Heart left ventricle (tissue), 16 donors: ENCODE measurements at regions not wholly inside any gene's neighbourhood (a gene's known extent, or its start where the extent isn't known, plus 50 kb on each side); places are given as distances from the start of the nearest gene placed in this dataset.

Source experiments
- ATAC-seq, 4 donors: fragments of 200-7000 bp; cut with Tn5 transposase; one replicate each; pipeline ENCODE4 v1.9.1; 2020 to 2022; ENCODE audit warnings: moderate library complexity in 4 of 4, mild to moderate bottlenecking in 3 of 4, moderate number of reproducible peaks in 1 of 4
- DNase-seq, 5 donors: peaks; one replicate each; pipeline ENCODE4 v3.0.0-alpha.2; 2020
- H3K27ac ChIP-seq, 12 donors: fragments of 200-600 bp; sonication (generic) in 4 of 12; one replicate each; pipeline versions ENCODE4 v1.5.0 to v1.8.0; 2016 to 2022; ENCODE audit warnings: mild to moderate bottlenecking in 2 of 12
- H3K27me3 ChIP-seq, 9 donors: fragments of 200-600 bp; sonication (generic) in 2 of 9; one replicate each; pipeline versions ENCODE4 v1.5.1 to v1.8.0; 2016 to 2022; ENCODE audit warnings: mild to moderate bottlenecking in 3 of 9
- H3K36me3 ChIP-seq, 9 donors: fragments of 200-600 bp; sonication (generic) in 2 of 9; one replicate each; pipeline versions ENCODE4 v1.5.0 to v1.8.0; 2018 to 2022; ENCODE audit warnings: mild to moderate bottlenecking in 2 of 9
- H3K4me1 ChIP-seq, 12 donors: fragments of 200-600 bp; sonication (generic) in 4 of 12; one replicate each; pipeline versions ENCODE4 v1.5.0 to v1.8.0; 2016 to 2022; ENCODE audit warnings: mild to moderate bottlenecking in 3 of 12
- H3K4me3 ChIP-seq, 12 donors: fragments of 200-600 bp; sonication (generic) in 4 of 12; one replicate each; pipeline versions ENCODE4 v1.5.0 to v1.8.0; 2017 to 2022; ENCODE audit warnings: mild to moderate bottlenecking in 9 of 12, moderate library complexity in 4 of 12
- H3K9me3 ChIP-seq, 12 donors: fragments of 200-600 bp; sonication (generic) in 4 of 12; one replicate each; pipeline versions ENCODE4 v1.5.0 to v1.8.0; 2016 to 2022; ENCODE audit warnings: mild to moderate bottlenecking in 1 of 12
- POLR2A ChIP-seq, 2 donors: fragments of 450-650 bp; IDR thresholded peaks; one replicate each; pipeline ENCODE4 v1.6.1; 2017; ENCODE audit warnings: antibody characterized with exemption in 2 of 2, mild to moderate bottlenecking in 2 of 2, moderate library complexity in 2 of 2
- WGBS, 4 donors: extraction: QIAGEN DNeasy Blood & Tissue Kit in 2 of 4; methylation state at CpG; one replicate each; pipeline versions ENCODE4 v1.1.5 to v1.1.7; 2013 to 2018; 5-methylcytosine and 5-hydroxymethylcytosine counted together
- intact Hi-C, 10 donors: fragments of 100-400 bp; cut with DNase I; formaldehyde crosslinking; loops; one replicate each; pipeline versions ENCODE4 v1.11.1 to v1.14.2; 2022
- TF ChIP-seq, protein P1 (sequence below), 12 donors: fragments of 200-600 bp; sonication (generic) in 4 of 12; IDR thresholded peaks; one replicate each; pipeline versions ENCODE4 v1.5.0 to v1.8.0; 2018 to 2022; ENCODE audit warnings: antibody characterized with exemption in 12 of 12, mild to moderate bottlenecking in 5 of 12
- donor health status: ischemic (EF 13 %, LVEDD 7.1; RV severe dilation, severe dysfunction).
- donor health status: healthy with polysubstance abuse.
- donor health status: DM: no; HTN: yes; CAD: no.
- donor health status: DM: no; HTN: no; CAD: no.
- donor health status: ischemic (EF 25% LVEDD 6.9; RV normal size, moderate dysfunction).
- donor health status: ischemic (EF 25% LVEDD 5.7; RV mildly dilated, moderate dysfunction).
- donor health status: healthy.
- donor health status: DM: yes; HTN: yes; CAD: no.
- donor health status: ischemic (EF 35%, LVEDD 5.7; RV mildly dilated, moderate dysfunction).
- donor health status: nonischemic (EF 11% LVEDD 7.7; RV severe dilation, severe dysfunction).
- donor health status: DM: yes; HTN: yes; CAD: no.
- donor health status: PGD.
- donor health status: ischemic (EF 29% LVEDD 5.4; RV normal size, mild dysfunction).
- donor health status: nonischemic (EF 23%, LVEDD 6.1; RV moderate dilation, normal function).

DNA sequence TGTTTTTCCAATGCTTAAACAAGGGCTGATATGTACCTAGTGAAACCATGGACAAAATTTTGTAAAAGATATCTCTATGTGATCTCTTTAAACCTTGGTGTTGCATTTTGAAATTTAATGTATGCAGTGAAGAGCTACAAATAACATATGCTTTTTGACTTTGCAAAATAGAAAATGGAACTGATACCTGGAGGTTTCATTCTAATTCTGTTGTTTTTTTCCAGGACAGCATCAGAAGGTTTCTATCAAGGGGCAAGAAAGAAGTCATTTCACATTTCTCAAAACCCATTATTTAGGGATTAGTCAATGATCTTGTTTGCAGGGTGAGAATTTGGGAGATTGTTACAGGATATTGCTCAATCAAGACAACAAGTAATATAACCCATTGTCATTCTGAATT lies 549.3 kb downstream of the CDY2B start:
- no peak for ATAC-seq
- no peak for DNase-seq
- H3K36me3 ChIP-seq: no peaks in the 10 kb centered on the region
- TF ChIP-seq POLR2A (IDR thresholded peaks at IDR 0.05): no peak
- TF ChIP-seq, protein P1, sequence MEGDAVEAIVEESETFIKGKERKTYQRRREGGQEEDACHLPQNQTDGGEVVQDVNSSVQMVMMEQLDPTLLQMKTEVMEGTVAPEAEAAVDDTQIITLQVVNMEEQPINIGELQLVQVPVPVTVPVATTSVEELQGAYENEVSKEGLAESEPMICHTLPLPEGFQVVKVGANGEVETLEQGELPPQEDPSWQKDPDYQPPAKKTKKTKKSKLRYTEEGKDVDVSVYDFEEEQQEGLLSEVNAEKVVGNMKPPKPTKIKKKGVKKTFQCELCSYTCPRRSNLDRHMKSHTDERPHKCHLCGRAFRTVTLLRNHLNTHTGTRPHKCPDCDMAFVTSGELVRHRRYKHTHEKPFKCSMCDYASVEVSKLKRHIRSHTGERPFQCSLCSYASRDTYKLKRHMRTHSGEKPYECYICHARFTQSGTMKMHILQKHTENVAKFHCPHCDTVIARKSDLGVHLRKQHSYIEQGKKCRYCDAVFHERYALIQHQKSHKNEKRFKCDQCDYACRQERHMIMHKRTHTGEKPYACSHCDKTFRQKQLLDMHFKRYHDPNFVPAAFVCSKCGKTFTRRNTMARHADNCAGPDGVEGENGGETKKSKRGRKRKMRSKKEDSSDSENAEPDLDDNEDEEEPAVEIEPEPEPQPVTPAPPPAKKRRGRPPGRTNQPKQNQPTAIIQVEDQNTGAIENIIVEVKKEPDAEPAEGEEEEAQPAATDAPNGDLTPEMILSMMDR (IDR thresholded peaks at IDR 0.05): no peak
- intact Hi-C loops: no loop called here
- no peaks in the 10 kb centered on the region for H3K4me1 ChIP-seq
- no peak overlapping the region for H3K4me3 ChIP-seq
- H3K27me3 ChIP-seq: no peaks in the 10 kb centered on the region
- no peaks in the 10 kb centered on the region for H3K9me3 ChIP-seq
- no peak overlapping the region for H3K27ac ChIP-seq

DNA sequence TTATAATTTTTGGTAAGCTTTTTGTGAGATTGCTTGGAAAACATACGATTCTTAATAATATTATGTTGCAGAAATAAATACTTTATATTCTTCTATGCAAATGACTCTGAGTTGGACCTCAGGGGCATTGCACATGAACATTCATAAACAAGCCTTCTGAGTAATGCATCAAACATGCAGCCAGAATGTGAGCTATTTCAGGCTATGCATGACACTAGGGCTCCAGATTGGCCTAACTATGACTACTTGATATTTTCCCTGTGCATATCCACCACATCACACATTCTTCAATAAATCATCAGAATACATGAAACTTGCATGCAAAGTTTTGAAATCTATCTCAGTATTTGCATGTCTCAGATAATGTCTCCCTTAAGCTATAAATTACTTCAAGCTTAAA lies 560.1 kb downstream of the CDY2B start:
- Histone ChIP-seq H3K4me3 (no peak overlapping the region), H3K36me3 (no peaks in the 10 kb centered on the region), H3K4me1 (no peaks in the 10 kb centered on the region), H3K9me3 (no peaks in the 10 kb centered on the region), H3K27me3 (no peaks in the 10 kb centered on the region), H3K27ac (no peak overlapping the region)
- intact Hi-C loops: no loop called here
- ATAC-seq: no peak
- no peak for TF ChIP-seq POLR2A (IDR thresholded peaks at IDR 0.05)
- TF ChIP-seq, protein P1 (IDR thresholded peaks at IDR 0.05): no peak
- WGBS, 4 donors: 50 to 66% methylated on average over 1 of the region's 1 CpG; no CpG with 5 or more reads in 2 of the 4 donors
- no peak for DNase-seq

DNA sequence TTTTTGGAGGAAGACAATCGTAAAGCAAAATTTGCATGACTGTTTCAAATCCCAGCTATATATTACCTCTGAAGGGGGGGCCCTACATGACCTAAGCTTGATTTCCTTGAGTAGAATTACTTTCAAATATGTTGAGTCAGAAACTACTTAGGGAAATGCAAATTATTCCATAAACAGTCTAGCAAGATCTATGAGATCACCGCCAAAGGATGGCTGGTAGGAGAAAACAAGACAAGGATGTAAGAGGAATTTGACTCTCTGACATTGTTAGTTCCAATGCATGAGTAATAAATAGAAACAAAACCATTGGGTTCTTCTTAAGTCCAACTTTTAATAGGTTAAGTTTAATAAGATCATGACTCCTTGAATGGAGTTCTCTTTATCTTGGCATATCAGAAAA lies 561.4 kb downstream of the CDY2B start:
- H3K4me1 ChIP-seq: no peaks in the 10 kb centered on the region
- 72 to 78% methylated on average over 2 of the region's 2 CpGs; no CpG with 5 or more reads in 2 of the 4 donors for WGBS, 4 donors
- no peaks in the 10 kb centered on the region for H3K9me3 ChIP-seq
- ATAC-seq (no peak), DNase-seq (no peak)
- no peak overlapping the region for H3K4me3 ChIP-seq
- no peak overlapping the region for H3K27ac ChIP-seq
- H3K36me3 ChIP-seq: no peaks in the 10 kb centered on the region
- no peak for TF ChIP-seq POLR2A (IDR thresholded peaks at IDR 0.05)
- no peaks in the 10 kb centered on the region for H3K27me3 ChIP-seq
- intact Hi-C loops: no loop called here

DNA sequence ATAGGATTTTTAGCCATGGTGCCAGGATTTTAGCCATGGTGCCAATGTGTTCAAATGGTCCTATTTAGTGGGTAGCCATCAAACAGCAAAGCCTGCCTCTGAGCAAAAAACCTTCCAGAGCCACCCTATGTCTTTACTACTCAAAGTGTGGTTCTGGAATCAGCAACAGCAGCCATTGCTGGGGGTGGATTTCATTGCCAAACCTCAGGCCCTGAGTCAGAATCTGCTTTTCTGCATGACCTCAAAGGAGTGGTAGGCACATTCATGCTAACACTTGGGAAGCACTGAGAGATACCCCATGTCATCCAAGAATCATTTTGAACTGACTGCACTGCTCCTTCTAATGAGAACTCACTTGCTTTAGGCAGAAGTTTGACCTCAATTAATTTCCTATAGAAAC lies 603.0 kb downstream of the CDY2B start:
- TF ChIP-seq, protein P1 (IDR thresholded peaks at IDR 0.05): no peak
- TF ChIP-seq POLR2A (IDR thresholded peaks at IDR 0.05): no peak
- intact Hi-C loops: no loop called here
- ATAC-seq: no peak

DNA sequence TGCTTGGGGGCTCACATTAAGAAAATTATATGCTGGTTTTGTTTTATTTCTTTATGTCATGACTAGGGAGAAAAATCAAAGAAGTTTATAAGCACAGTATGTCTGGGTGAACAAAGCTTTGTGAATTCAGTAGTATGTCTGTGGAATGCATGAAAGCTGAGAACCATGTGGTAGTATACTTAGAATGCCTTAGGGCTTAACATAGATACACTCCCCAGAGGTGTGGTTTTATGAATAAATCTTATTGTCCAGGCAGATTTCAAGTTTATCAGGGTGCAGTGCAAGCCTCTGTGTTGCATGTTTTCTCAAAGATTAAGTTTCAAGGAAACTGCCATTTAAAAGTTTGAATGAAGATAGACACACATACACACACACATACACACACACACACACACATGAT lies 620.5 kb downstream of the CDY2B start:
- H3K27ac ChIP-seq: no peak overlapping the region
- H3K4me1 ChIP-seq: no peaks in the 10 kb centered on the region
- H3K27me3 ChIP-seq: no peaks in the 10 kb centered on the region
- H3K36me3 ChIP-seq: no peaks in the 10 kb centered on the region
- no peaks in the 10 kb centered on the region for H3K9me3 ChIP-seq
- TF ChIP-seq POLR2A (IDR thresholded peaks at IDR 0.05): no peak
- TF ChIP-seq, protein P1 (IDR thresholded peaks at IDR 0.05): no peak
- intact Hi-C loops: no loop called here
- no peak overlapping the region for H3K4me3 ChIP-seq
- ATAC-seq (no peak), DNase-seq (no peak)

More for the DNA sequence above, 603.0 kb downstream of the CDY2B start:
- no peaks in the 10 kb centered on the region for H3K9me3 ChIP-seq
- no peaks in the 10 kb centered on the region for H3K4me1 ChIP-seq
- no peak overlapping the region for H3K27ac ChIP-seq
- no peak overlapping the region for H3K4me3 ChIP-seq
- no peak for DNase-seq
- no peaks in the 10 kb centered on the region for H3K36me3 ChIP-seq
- no peaks in the 10 kb centered on the region for H3K27me3 ChIP-seq
